HG03060 (cell line): ENCODE measurements at regions not wholly inside any gene's neighbourhood (a gene's known extent, or its start where the extent isn't known, plus 50 kb on each side); places are given as distances from the start of the nearest gene placed in this dataset.
A peak's percentile ranks its signal among the peaks of the same experiment; 100 is the strongest.

Source experiments
- ATAC-seq: cut with Tn5 transposase; IDR thresholded peaks from one replicate; pipeline ENCODE4 v1.9.1; 2021; ENCODE audit warnings: low read depth, moderate number of reproducible peaks; ENCODE audit not compliant: unreplicated experiment

GRCh38 chr12:67568055-67568454, 80.5 kb upstream of the DYRK2 start:
- no peak for ATAC-seq

- ATAC-seq: no peak
These were observed 76.1 kb upstream of the DYRK2 start for GRCh38 chr12:67572492-67572891.

- no peak for ATAC-seq
These were observed 75.0 kb upstream of the DYRK2 start for GRCh38 chr12:67573566-67573965.

GRCh38 chr12:67578976-67579661, 69.4 kb upstream of the DYRK2 start:
- no peak for ATAC-seq

- no peak for ATAC-seq
These were observed 68.9 kb upstream of the DYRK2 start for GRCh38 chr12:67579662-67580003.

- no peak for ATAC-seq
These were observed 66.2 kb upstream of the DYRK2 start for GRCh38 chr12:67582238-67582834.

- ATAC-seq: no peak
These were observed 65.7 kb upstream of the DYRK2 start for GRCh38 chr12:67582844-67583243.

- ATAC-seq: no peak
These were observed 61.6 kb upstream of the DYRK2 start for GRCh38 chr12:67586951-67587350.

GRCh38 chr12:67589078-67589477, 59.5 kb upstream of the DYRK2 start:
- ATAC-seq: no peak

- no peak for ATAC-seq
These were observed 58.3 kb upstream of the DYRK2 start for GRCh38 chr12:67590149-67590790.

- ATAC-seq: peak; percentile 62
These were observed 56.1 kb upstream of the DYRK2 start for GRCh38 chr12:67592228-67593011.

GRCh38 chr12:67593041-67593440, 55.5 kb upstream of the DYRK2 start:
- ATAC-seq: peak; percentile 10

- no peak for ATAC-seq
These were observed 54.8 kb upstream of the DYRK2 start for GRCh38 chr12:67593461-67594330.

- ATAC-seq: no peak
These were observed 53.7 kb upstream of the DYRK2 start for GRCh38 chr12:67594888-67595287.

- no peak for ATAC-seq
These were observed 53.2 kb upstream of the DYRK2 start for GRCh38 chr12:67595365-67595764.

- ATAC-seq: no peak
These were observed 49.9 kb upstream of the DYRK2 start for GRCh38 chr12:67598598-67598997.
